Body of pancreas (tissue), 4 donors: ENCODE measurements at regions not wholly inside any gene's neighbourhood (a gene's known extent, or its start where the extent isn't known, plus 50 kb on each side); places are given as distances from the start of the nearest gene placed in this dataset.

Experiments used
- ATAC-seq: fragments of 150-250 bp; one replicate; pipeline ENCODE4 v1.9.1; 2016
- DNase-seq, 4 donors: peaks; one replicate each; pipeline ENCODE4 v3.0.0-alpha.2; 2019
- H3K27ac ChIP-seq, 4 donors: fragments of 200-600 bp; sonication (generic); 1 replicate in 3 of 4; 2 replicates in 1 of 4; pipeline versions ENCODE4 v1.5.1 to v1.6.1; 2016 to 2019; ENCODE audit warnings: mild to moderate bottlenecking in 1 of 4, mixed read lengths in 1 of 4, moderate library complexity in 1 of 4
- H3K27me3 ChIP-seq, 2 donors: fragments of 200-600 bp; sonication (generic); one replicate each; pipeline ENCODE4 v1.6.0; 2016; ENCODE audit warnings: mild to moderate bottlenecking in 1 of 2
- H3K36me3 ChIP-seq, 2 donors: fragments of 200-600 bp; sonication (generic); replicated peaks in 1 of 2; 2 replicates each; pipeline ENCODE4 v1.5.1; 2016; ENCODE audit warnings: low read depth in 2 of 2; ENCODE audit not compliant: insufficient read depth in 1 of 2
- H3K4me1 ChIP-seq: fragments of 200-600 bp; sonication (generic); one replicate; pipeline ENCODE4 v1.6.0; 2016
- H3K4me3 ChIP-seq, 2 donors: fragments of 200-600 bp; sonication (generic); 1 replicate in 1 of 2; 2 replicates in 1 of 2; pipeline ENCODE4 v1.5.1; 2016 to 2019
- H3K9me3 ChIP-seq, 3 donors: fragments of 200-600 bp; sonication (generic); 1 replicate in 2 of 3; 2 replicates in 1 of 3; pipeline ENCODE4 v1.5.1; 2016
- POLR2A ChIP-seq, 3 donors: fragments of 450-650 bp; IDR thresholded peaks; one replicate each; pipeline ENCODE4 v1.6.1; 2016; ENCODE audit warnings: antibody characterized with exemption in 3 of 3, mild to moderate bottlenecking in 2 of 3
- WGBS, 2 donors: methylation state at CpG; one replicate each; pipeline ENCODE4 v1.1.5; 2017; 5-methylcytosine and 5-hydroxymethylcytosine counted together
- intact Hi-C: fragments of 100-400 bp; cut with DNase I; formaldehyde crosslinking; loops from one replicate; pipeline ENCODE4 v1.15.1; 2023
- TF ChIP-seq, protein P1 (sequence below), 7 experiments: fragments of 450-650 bp in 4 of 7; fragments of 200-600 bp in 3 of 7; sonication (generic) in 3 of 7; IDR thresholded peaks; one replicate each; pipeline ENCODE4 v1.5.1; 2016 to 2019; ENCODE audit warnings: antibody characterized with exemption in 7 of 7

DNA sequence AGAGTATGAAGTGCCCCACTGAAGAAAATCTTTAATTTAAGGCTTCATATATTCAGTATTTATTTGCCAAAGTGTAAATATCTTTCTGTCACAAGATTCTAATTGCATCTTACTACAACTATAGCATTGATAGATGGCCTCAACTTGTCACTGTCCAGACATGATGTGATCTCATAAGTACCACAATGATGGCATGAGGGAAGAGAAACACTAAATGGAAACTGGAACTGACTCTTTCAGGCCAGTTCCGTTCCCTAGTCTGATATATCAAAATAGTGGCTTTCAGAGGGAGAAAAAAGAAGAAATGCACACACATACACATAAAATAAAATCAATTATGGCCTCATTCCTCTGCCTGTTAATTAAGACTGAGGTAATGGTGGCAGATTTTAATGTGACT, 615.7 kb downstream of the TBL1XR1 start:
- TF ChIP-seq, protein P1, sequence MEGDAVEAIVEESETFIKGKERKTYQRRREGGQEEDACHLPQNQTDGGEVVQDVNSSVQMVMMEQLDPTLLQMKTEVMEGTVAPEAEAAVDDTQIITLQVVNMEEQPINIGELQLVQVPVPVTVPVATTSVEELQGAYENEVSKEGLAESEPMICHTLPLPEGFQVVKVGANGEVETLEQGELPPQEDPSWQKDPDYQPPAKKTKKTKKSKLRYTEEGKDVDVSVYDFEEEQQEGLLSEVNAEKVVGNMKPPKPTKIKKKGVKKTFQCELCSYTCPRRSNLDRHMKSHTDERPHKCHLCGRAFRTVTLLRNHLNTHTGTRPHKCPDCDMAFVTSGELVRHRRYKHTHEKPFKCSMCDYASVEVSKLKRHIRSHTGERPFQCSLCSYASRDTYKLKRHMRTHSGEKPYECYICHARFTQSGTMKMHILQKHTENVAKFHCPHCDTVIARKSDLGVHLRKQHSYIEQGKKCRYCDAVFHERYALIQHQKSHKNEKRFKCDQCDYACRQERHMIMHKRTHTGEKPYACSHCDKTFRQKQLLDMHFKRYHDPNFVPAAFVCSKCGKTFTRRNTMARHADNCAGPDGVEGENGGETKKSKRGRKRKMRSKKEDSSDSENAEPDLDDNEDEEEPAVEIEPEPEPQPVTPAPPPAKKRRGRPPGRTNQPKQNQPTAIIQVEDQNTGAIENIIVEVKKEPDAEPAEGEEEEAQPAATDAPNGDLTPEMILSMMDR (IDR thresholded peaks at IDR 0.05): no peak
- TF ChIP-seq POLR2A (IDR thresholded peaks at IDR 0.05): no peak
- ATAC-seq (no peak), DNase-seq (no peak)
- 86 to 90% methylated on average over 1 of the region's 1 CpG for WGBS, 2 donors
- H3K36me3 ChIP-seq: no peaks in the 10 kb centered on the region
- intact Hi-C loops: no loop called here
- H3K4me3 ChIP-seq: no peak overlapping the region
- H3K27me3 ChIP-seq: no peaks in the 10 kb centered on the region
- no peaks in the 10 kb centered on the region for H3K4me1 ChIP-seq
- H3K9me3 ChIP-seq: no peaks in the 10 kb centered on the region
- H3K27ac ChIP-seq: no peak overlapping the region

DNA sequence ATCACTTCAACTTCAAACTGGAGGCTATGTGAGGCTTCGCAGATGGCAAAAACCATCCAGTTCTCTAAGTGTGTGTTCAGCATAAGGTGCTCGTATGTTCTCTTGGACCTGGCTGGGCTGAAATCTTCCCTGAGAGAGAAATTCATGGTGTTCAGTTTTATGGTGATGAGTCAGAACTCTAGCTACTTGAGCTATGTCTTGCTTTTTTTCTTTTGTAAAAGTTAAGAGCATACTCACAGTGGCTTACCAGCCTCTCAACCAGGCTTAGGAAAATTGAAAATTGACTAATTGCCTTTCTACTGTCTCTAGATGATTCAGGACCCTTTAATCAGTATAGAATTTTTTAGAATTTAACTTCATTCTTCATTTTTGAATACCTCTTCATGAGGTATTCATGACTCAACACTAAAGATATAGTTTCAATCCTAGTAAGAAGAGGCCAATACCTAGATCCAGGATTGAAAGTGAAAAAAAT, 617.5 kb downstream of the TBL1XR1 start:
- Histone ChIP-seq H3K36me3 (no peaks in the 10 kb centered on the region), H3K4me1 (no peaks in the 10 kb centered on the region), H3K27ac (no peak overlapping the region), H3K9me3 (no peaks in the 10 kb centered on the region), H3K27me3 (no peaks in the 10 kb centered on the region), H3K4me3 (no peak overlapping the region)
- WGBS, 2 donors: 93 to 97% methylated on average over 2 of the region's 2 CpGs
- intact Hi-C loops: no loop called here
- TF ChIP-seq, protein P1 (IDR thresholded peaks at IDR 0.05): no peak
- no peak for TF ChIP-seq POLR2A (IDR thresholded peaks at IDR 0.05)
- DNase-seq (no peak), ATAC-seq (no peak)

DNA sequence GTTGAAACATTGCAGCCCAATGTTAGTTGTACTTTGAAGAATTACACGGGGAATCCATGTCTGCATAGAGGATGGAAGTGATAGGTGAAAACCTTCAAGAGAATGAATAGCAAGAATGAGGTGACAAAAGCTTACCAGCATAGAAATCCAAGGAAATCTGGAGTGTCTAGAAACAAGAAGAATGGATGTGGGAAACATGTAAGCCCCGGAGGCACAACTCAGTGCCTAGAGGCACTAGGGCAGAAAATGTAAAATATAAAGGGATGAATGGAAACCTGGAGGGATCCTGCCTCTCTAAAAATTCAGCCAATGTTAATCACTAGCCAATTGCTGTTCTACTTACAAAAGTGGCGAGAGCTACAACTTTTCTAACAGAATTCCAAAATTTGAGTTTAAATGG, 619.0 kb downstream of the TBL1XR1 start:
- H3K9me3 ChIP-seq: no peaks in the 10 kb centered on the region
- H3K27ac ChIP-seq: no peak overlapping the region
- no peaks in the 10 kb centered on the region for H3K4me1 ChIP-seq
- H3K36me3 ChIP-seq: no peaks in the 10 kb centered on the region
- intact Hi-C loops: no loop called here
- DNase-seq: no peak
- H3K4me3 ChIP-seq: no peak overlapping the region
- TF ChIP-seq, protein P1 (IDR thresholded peaks at IDR 0.05): no peak
- no peak for TF ChIP-seq POLR2A (IDR thresholded peaks at IDR 0.05)
- H3K27me3 ChIP-seq: no peaks in the 10 kb centered on the region
- ATAC-seq: no peak
- WGBS, 2 donors: 91 to 95% methylated on average over 3 of the region's 3 CpGs

DNA sequence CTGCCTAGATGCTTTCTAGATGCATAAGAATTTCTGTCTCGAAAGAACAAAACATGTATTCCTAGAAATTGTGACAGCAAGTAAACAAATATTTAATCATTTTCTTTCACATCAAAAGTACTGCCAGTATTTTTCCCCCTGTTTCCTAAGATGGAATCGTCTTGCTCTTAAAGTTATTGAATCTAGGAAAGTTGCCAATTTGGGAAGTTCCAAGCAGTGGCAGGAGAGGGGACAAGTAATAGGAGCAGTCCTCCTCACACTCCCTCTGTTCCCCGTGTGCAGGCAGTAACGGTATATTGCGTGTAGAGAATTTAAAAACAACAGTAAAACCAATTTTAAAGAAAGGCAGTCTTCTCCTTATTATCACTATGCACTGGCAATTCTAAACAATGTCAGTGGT, 619.8 kb downstream of the TBL1XR1 start:
- WGBS, 2 donors: 60 to 74% methylated on average over 5 of the region's 5 CpGs
- Histone ChIP-seq H3K4me1 (no peaks in the 10 kb centered on the region), H3K9me3 (no peaks in the 10 kb centered on the region), H3K27ac (no peak overlapping the region), H3K36me3 (no peaks in the 10 kb centered on the region), H3K4me3 (no peak overlapping the region), H3K27me3 (no peaks in the 10 kb centered on the region)
- ATAC-seq (no peak), DNase-seq (no peak)
- intact Hi-C loops: no loop called here
- TF ChIP-seq, protein P1 (IDR thresholded peaks at IDR 0.05): no peak
- no peak for TF ChIP-seq POLR2A (IDR thresholded peaks at IDR 0.05)

DNA sequence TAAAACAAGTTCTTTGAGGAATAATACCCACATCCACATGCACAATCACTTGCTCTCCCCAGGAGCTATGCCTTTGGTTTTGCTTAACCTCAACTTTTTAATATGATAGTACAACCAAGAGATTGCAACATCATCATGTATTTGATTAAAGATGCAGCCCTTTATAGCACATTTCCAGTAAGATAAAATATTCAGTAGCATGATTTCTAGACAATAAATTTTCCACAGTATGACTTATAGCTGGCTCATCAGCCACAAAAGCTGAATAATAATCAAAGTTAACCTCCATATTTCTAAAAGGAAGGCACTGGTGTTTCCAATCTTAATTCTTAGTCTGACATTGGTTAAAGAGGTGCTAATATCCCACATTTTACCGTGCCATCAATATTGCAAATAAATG, 622.5 kb downstream of the TBL1XR1 start:
- WGBS, 2 donors: 0% methylated on average over 1 of the region's 1 CpG
- no peaks in the 10 kb centered on the region for H3K4me1 ChIP-seq
- H3K27me3 ChIP-seq: no peaks in the 10 kb centered on the region
- intact Hi-C loops: no loop called here
- ATAC-seq (no peak), DNase-seq (no peak)
- H3K9me3 ChIP-seq: no peaks in the 10 kb centered on the region
- no peaks in the 10 kb centered on the region for H3K36me3 ChIP-seq
- no peak for TF ChIP-seq POLR2A (IDR thresholded peaks at IDR 0.05)
- TF ChIP-seq, protein P1 (IDR thresholded peaks at IDR 0.05): no peak
- H3K27ac ChIP-seq: no peak overlapping the region
- H3K4me3 ChIP-seq: no peak overlapping the region
